ENCODE measurements at regions not wholly inside any gene's neighbourhood (a gene's known extent, or its start where the extent isn't known, plus 50 kb on each side); places are given as distances from the start of the nearest gene placed in this dataset.

DNA sequence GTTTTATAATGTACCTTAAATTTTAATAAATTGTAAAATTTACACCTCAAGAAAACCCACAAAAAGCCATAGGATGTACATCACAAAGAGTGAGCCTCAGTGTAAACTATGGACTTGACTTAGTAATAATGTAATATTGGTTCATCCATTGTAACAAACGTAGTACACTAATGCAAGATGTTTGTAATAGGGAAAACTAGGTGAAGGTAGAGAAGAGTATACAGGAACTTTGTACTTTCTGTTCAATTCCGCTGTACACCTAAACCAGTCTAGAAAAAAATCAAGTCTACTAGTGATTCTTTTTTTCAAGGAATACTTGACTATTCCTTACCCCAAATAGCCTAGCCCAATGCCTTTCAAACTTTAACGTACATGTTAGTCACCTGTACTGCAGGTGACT, 222.3 kb upstream of the FGGY start:
- Histone ChIP-seq H4K8ac (ENCODE audit: extremely low read depth, insufficient read depth, low read length) (no peak overlapping the region), H3K14ac (ENCODE audit: insufficient read length) (no peak overlapping the region), H2BK5ac (ENCODE audit: low read depth, low read length) (no peak overlapping the region; the same call in 1 of the 2 replicates), H4K20me1 (replicated peaks in 1 of 2; ENCODE audit: control insufficient read depth in 1 of 2, insufficient read depth in 2 of 2, low read length in 2 of 2) (no peaks in the 10 kb centered on the region), H3K18ac (ENCODE audit: extremely low read depth, low read length) (peak overlapping the region; percentile 82; the same call in 1 of the 2 replicates), H3K9ac (replicated peaks in 1 of 4; ENCODE audit: extremely low read depth in 1 of 4, low read depth in 3 of 4, low read length in 3 of 4) (no peak overlapping the region), H3K23ac (ENCODE audit: insufficient read length) (no peak overlapping the region), H3K4me3 (ENCODE audit: extremely low read depth in 1 of 4, insufficient read depth in 2 of 4, low read depth in 3 of 4, low read length in 4 of 4) (no peak overlapping the region), H3K23me2 (ENCODE audit: low read depth, low read length) (no peaks in the 10 kb centered on the region), H2AK5ac (ENCODE audit: low read depth, low read length) (no peak overlapping the region), H3K27me3 (replicated peaks in 1 of 4; ENCODE audit: control insufficient read depth in 3 of 4, extremely low read depth in 1 of 4, insufficient read depth in 3 of 4, low read length in 3 of 4) (no peaks in the 10 kb centered on the region), H3K79me2 (ENCODE audit: control insufficient read depth in 1 of 2, insufficient read depth in 2 of 2, low read length in 2 of 2) (no peaks in the 10 kb centered on the region), H2AFZ (ENCODE audit: low read length) (no peak overlapping the region), H2BK12ac (ENCODE audit: low read depth, low read length) (peak overlapping the region; percentile 55; the same call in 1 of the 2 replicates), H2BK120ac (replicated peaks; ENCODE audit: low read depth, low read length) (peak overlapping the region; percentile 35), H4K91ac (replicated peaks; ENCODE audit: insufficient read length, low read length) (peak overlapping the region; percentile 44), H3K27ac (ENCODE audit: low read depth, low read length) (no peak overlapping the region), H3K56ac (replicated peaks; ENCODE audit: insufficient read length, low read depth, low read length) (no peak overlapping the region), H3K9me3 (ENCODE audit: insufficient read depth in 2 of 2, low read depth in 1 of 2, low read length in 1 of 2) (no peaks in the 10 kb centered on the region), H3K4me2 (ENCODE audit: insufficient read depth in 1 of 2, low read depth in 2 of 2, low read length in 2 of 2) (no peak overlapping the region), H3K79me1 (ENCODE audit: low read depth, low read length) (no peaks in the 10 kb centered on the region), H3K4me1 (replicated peaks in 1 of 4; ENCODE audit: control insufficient read depth in 3 of 4, insufficient read depth in 4 of 4, low read length in 3 of 4) (peaks cover 10 to 40% (median 31%) of the 10 kb centered on the region in 4 experiments; a peak in 6 of 7 replicates), H4K5ac (ENCODE audit: insufficient read length, low read depth, low read length) (no peak overlapping the region), H3K36me3 (ENCODE audit: control insufficient read depth in 2 of 4, insufficient read depth in 4 of 4, low read length in 3 of 4) (no peaks in the 10 kb centered on the region), H2BK15ac (ENCODE audit: low read length) (no peak overlapping the region), H2BK20ac (ENCODE audit: low read length) (peak overlapping the region; percentile 96), H3K4ac (replicated peaks; ENCODE audit: insufficient read length, low read depth, low read length) (peak overlapping the region; percentile 19)
- DNase-seq (ENCODE audit: low read depth in 1 of 2, low spot score in 2 of 2) = no peak
- no peak for FAIRE-seq
- 62% methylated on average over 3 of the region's 3 CpGs; no CpG with 5 or more reads in 1 of the 2 experiments for WGBS, 2 experiments (ENCODE audit: extremely low coverage in 1 of 2, insufficient coverage in 1 of 2, insufficient read length in 1 of 2, insufficient replicate concordance in 2 of 2, low coverage in 1 of 2, low lambda C conversion rate in 2 of 2, missing lambda C conversion rate in 1 of 2)
- ChIA-PET POLR2A (ENCODE audit: partially characterized antibody) (no interaction called here), CTCF (ENCODE audit: partially characterized antibody) (no interaction called here)
- no peak for TF ChIP-seq ZNF274 (IDR thresholded peaks at IDR 0.05; ENCODE audit: borderline replicate concordance, extremely low read depth, low read length)
- TF ChIP-seq BCL11A (IDR thresholded peaks at IDR 0.05; ENCODE audit: low read depth in 2 of 2, low read length in 2 of 2) = no peak
- no peak for TF ChIP-seq KDM4A (IDR thresholded peaks at IDR 0.05; ENCODE audit: low read depth, low read length, severe bottlenecking)
- TF ChIP-seq SP1 (IDR thresholded peaks at IDR 0.05; ENCODE audit: low read depth, low read length) = no peak
- no peak for TF ChIP-seq TAF7 (optimal IDR thresholded peaks at IDR 0.05; ENCODE audit: borderline replicate concordance, low read depth, low read length)
- no peak for TF ChIP-seq NANOG (IDR thresholded peaks at IDR 0.05; ENCODE audit: insufficient read depth, low read depth, low read length, poor library complexity, severe bottlenecking)
- TF ChIP-seq EP300 (IDR thresholded peaks at IDR 0.05; ENCODE audit: borderline replicate concordance in 1 of 2, low read depth in 2 of 2, low read length in 2 of 2) = no peak
- TF ChIP-seq POLR2A (IDR thresholded peaks at IDR 0.05; ENCODE audit: control extremely low read depth in 1 of 2, low read depth in 2 of 2, low read length in 2 of 2) = no peak

Measured in H1 (cell line).